Mesendoderm (in vitro differentiated cells): ENCODE measurements at regions not wholly inside any gene's neighbourhood (a gene's known extent, or its start where the extent isn't known, plus 50 kb on each side); places are given as distances from the start of the nearest gene placed in this dataset.

Source experiments
- DNase-seq: peaks from one replicate; pipeline ENCODE4 v3.0.0; 2013
- H2AK5ac ChIP-seq: 2 replicates; pipeline ENCODE4 v1.6.1; 2013; ENCODE audit warnings: low read length, inconsistent platforms
- H2BK120ac ChIP-seq: 2 replicates; pipeline ENCODE4 v1.6.1; 2013; ENCODE audit warnings: low read depth, mild to moderate bottlenecking, low read length, moderate library complexity, mixed read lengths
- H2BK15ac ChIP-seq: replicated peaks from 2 replicates; pipeline ENCODE4 v1.6.1; 2013; ENCODE audit warnings: low read depth, mild to moderate bottlenecking, moderate library complexity
- H2BK5ac ChIP-seq: 2 replicates; pipeline ENCODE4 v1.6.1; 2013; ENCODE audit warnings: low read length, inconsistent platforms
- H3K18ac ChIP-seq: 2 replicates; pipeline ENCODE4 v1.6.1; 2013; ENCODE audit warnings: mild to moderate bottlenecking, low read length, mixed read lengths
- H3K23ac ChIP-seq: one replicate; pipeline ENCODE4 v1.6.1; 2013; ENCODE audit warnings: low read length
- H3K27ac ChIP-seq: 2 replicates; pipeline ENCODE4 v1.5.1; 2013; ENCODE audit warnings: low read depth, mild to moderate bottlenecking, inconsistent platforms, low read length, moderate library complexity
- H3K27me3 ChIP-seq: 2 replicates; pipeline ENCODE4 v1.6.1; 2013; ENCODE audit warnings: low read length, control low read depth, mild to moderate bottlenecking, inconsistent platforms; ENCODE audit not compliant: insufficient read depth, poor library complexity
- H3K36me3 ChIP-seq: 2 replicates; pipeline ENCODE4 v1.6.1; 2013; ENCODE audit warnings: low read length, inconsistent platforms; ENCODE audit not compliant: control insufficient read depth, insufficient read depth
- H3K4ac ChIP-seq: one replicate; pipeline ENCODE4 v1.6.1; 2013; ENCODE audit warnings: low read depth, mild to moderate bottlenecking, low read length, moderate library complexity
- H3K4me1 ChIP-seq: 2 replicates; pipeline ENCODE4 v1.6.1; 2013; ENCODE audit warnings: low read depth, low read length, inconsistent platforms; ENCODE audit not compliant: control insufficient read depth
- H3K4me2 ChIP-seq: 2 replicates; pipeline ENCODE4 v1.6.1; 2013; ENCODE audit warnings: low read length
- H3K4me3 ChIP-seq: 2 replicates; pipeline ENCODE4 v1.5.1; 2013; ENCODE audit warnings: mild to moderate bottlenecking, low read length
- H3K56ac ChIP-seq: one replicate; pipeline ENCODE4 v1.6.1; 2013; ENCODE audit warnings: low read length
- H3K79me1 ChIP-seq: 2 replicates; pipeline ENCODE4 v1.6.1; 2013; ENCODE audit warnings: low read length, inconsistent platforms
- H3K79me2 ChIP-seq: 2 replicates; pipeline ENCODE4 v1.6.1; 2013; ENCODE audit warnings: mild to moderate bottlenecking, low read length; ENCODE audit not compliant: control insufficient read depth, insufficient read depth
- H3K9ac ChIP-seq: 2 replicates; pipeline ENCODE4 v1.6.1; 2013; ENCODE audit warnings: low read length, inconsistent platforms
- H4K5ac ChIP-seq: one replicate; pipeline ENCODE4 v1.6.1; 2013; ENCODE audit warnings: low read length
- H4K8ac ChIP-seq: one replicate; pipeline ENCODE4 v1.6.1; 2013; ENCODE audit warnings: low read depth, mild to moderate bottlenecking, control low read depth, low read length, moderate library complexity
- WGBS: extraction: QIAGEN DNeasy Blood & Tissue Kit; methylation state at CpG from one replicate; pipeline ENCODE4 v1.1.7; 2013; ENCODE audit warnings: low lambda C conversion rate, missing lambda C conversion rate; ENCODE audit not compliant: insufficient coverage; ENCODE audit errors: extremely low coverage; 5-methylcytosine and 5-hydroxymethylcytosine counted together

GRCh38 chr7:26531926-26532325 is 240.3 kb downstream of the SNX10 start:
- no peak for DNase-seq
- no peak overlapping the region for H2AK5ac ChIP-seq
- no peak overlapping the region for H4K8ac ChIP-seq
- no peak overlapping the region for H3K18ac ChIP-seq
- no peak overlapping the region for H2BK5ac ChIP-seq
- H3K56ac ChIP-seq = no peak overlapping the region
- no peaks in the 10 kb centered on the region for H3K79me2 ChIP-seq
- no peaks in the 10 kb centered on the region for H3K4me1 ChIP-seq
- H3K9ac ChIP-seq = no peak overlapping the region
- no peaks in the 10 kb centered on the region for H3K79me1 ChIP-seq
- no peak overlapping the region for H4K5ac ChIP-seq
- no peak overlapping the region for H3K4me2 ChIP-seq
- no CpG with 5 or more reads among the region's 1 CpG for WGBS
- H3K4ac ChIP-seq = no peak overlapping the region
- H3K4me3 ChIP-seq = no peak overlapping the region
- no peak overlapping the region for H2BK120ac ChIP-seq
- H3K27ac ChIP-seq = no peak overlapping the region
- H3K23ac ChIP-seq = no peak overlapping the region
- H3K36me3 ChIP-seq = no peaks in the 10 kb centered on the region
- H3K27me3 ChIP-seq = no peaks in the 10 kb centered on the region
- H2BK15ac ChIP-seq = no peak overlapping the region

DNA sequence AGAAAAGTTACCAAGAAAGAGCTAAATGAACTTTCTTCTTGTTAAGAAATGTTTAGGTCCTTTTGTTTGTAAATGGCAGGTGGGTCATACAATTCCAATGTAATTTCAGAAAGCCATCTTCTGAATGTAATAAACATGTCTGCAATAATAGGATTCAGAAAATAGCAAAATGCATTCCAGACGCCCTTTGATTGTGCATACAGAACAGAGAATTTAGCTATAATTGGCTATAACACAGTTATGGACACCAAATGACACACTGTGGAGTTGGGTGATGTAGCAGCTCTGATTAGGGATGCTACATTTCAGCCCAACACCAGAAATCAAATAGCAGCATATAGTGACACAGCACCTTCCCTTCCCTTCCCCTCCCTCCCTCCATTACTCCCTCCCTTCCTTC is 240.8 kb downstream of the SNX10 start:
- no peak overlapping the region for H4K8ac ChIP-seq
- no peaks in the 10 kb centered on the region for H3K36me3 ChIP-seq
- H4K5ac ChIP-seq = no peak overlapping the region
- H3K4me1 ChIP-seq = no peaks in the 10 kb centered on the region
- no peaks in the 10 kb centered on the region for H3K79me2 ChIP-seq
- H2BK15ac ChIP-seq = no peak overlapping the region
- H2BK120ac ChIP-seq = no peak overlapping the region
- H2BK5ac ChIP-seq = no peak overlapping the region
- no peaks in the 10 kb centered on the region for H3K27me3 ChIP-seq
- no peak overlapping the region for H3K56ac ChIP-seq
- H2AK5ac ChIP-seq = no peak overlapping the region
- H3K23ac ChIP-seq = no peak overlapping the region
- no peak overlapping the region for H3K27ac ChIP-seq
- H3K9ac ChIP-seq = no peak overlapping the region
- WGBS = no CpG with 5 or more reads among the region's 1 CpG
- no peak overlapping the region for H3K4me3 ChIP-seq
- H3K79me1 ChIP-seq = no peaks in the 10 kb centered on the region
- H3K18ac ChIP-seq = no peak overlapping the region
- H3K4me2 ChIP-seq = no peak overlapping the region
- no peak for DNase-seq
- H3K4ac ChIP-seq = no peak overlapping the region

DNA sequence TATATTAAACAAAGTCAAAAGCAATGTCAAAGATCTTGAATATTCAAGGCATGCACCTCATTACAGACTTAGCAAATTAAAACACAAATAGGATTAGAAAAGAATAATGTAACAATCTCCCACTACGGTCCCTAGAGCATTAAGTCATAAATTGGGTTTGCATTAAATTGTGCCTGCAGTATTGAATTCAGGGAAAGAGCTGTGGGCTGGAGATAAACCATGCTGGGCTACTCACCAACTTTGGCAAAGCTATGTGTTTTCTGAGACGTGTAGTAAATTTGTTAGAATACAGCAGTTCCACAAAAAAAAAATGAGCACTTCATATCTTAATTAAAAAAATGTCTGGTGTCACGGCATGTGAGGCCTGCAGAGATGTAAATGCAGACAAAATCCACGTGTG is 241.6 kb downstream of the SNX10 start:
- no peak overlapping the region for H2BK5ac ChIP-seq
- WGBS = no CpG with 5 or more reads among the region's 4 CpGs
- no peak overlapping the region for H3K27ac ChIP-seq
- H3K79me1 ChIP-seq = no peaks in the 10 kb centered on the region
- no peak overlapping the region for H2BK120ac ChIP-seq
- no peaks in the 10 kb centered on the region for H3K4me1 ChIP-seq
- no peaks in the 10 kb centered on the region for H3K79me2 ChIP-seq
- DNase-seq = no peak
- no peak overlapping the region for H3K56ac ChIP-seq
- no peak overlapping the region for H4K8ac ChIP-seq
- H3K27me3 ChIP-seq = no peaks in the 10 kb centered on the region
- H3K4me3 ChIP-seq = no peak overlapping the region
- no peak overlapping the region for H2AK5ac ChIP-seq
- H2BK15ac ChIP-seq = no peak overlapping the region
- no peak overlapping the region for H3K23ac ChIP-seq
- H3K36me3 ChIP-seq = no peaks in the 10 kb centered on the region
- no peak overlapping the region for H4K5ac ChIP-seq
- no peak overlapping the region for H3K4me2 ChIP-seq
- H3K18ac ChIP-seq = no peak overlapping the region
- no peak overlapping the region for H3K4ac ChIP-seq
- no peak overlapping the region for H3K9ac ChIP-seq

DNA sequence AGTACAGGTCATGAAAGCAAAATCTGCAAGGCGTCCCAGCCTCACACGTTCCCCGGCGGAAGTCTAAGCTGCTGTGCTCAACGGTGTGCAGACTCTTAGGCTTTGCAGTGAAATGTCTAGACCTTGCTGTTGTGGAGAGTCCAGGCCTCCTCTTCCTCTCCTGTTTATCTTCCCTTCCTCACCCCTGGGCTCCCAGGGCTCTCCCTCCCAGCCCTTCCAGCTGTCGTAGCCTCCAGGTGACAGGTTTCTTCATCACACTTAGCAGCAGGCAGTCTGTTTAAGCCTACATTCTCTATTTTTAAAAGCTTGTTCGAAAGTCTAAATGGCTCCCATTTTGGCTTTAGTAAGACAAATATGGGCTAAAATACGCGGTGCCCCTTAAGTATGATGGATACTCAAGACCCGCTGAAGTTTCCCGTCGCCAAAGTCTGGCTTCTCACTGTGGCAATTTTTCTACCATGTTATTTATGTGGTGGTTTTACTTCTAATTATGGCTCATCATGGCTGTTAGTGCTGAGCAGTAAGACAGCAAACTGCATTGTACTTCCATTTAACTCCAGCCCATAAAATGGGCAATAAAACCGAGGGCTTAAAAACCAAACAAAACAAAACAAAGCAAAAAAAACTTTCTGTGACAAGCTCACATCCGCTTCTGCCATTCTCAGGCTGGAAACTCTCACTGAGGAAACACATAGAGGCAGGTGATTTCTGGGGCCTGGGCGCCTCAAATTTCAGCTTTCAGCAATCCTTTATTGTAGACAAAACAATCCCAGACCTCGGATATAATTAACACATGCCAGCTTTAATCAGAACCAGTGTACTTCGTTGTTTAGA is 243.2 kb downstream of the SNX10 start:
- no peak overlapping the region for H2BK5ac ChIP-seq
- H3K79me2 ChIP-seq = no peaks in the 10 kb centered on the region
- no peak overlapping the region for H2BK120ac ChIP-seq
- no peaks in the 10 kb centered on the region for H3K4me1 ChIP-seq
- H2BK15ac ChIP-seq = no peak overlapping the region
- H3K4ac ChIP-seq = no peak overlapping the region
- H3K23ac ChIP-seq = no peak overlapping the region
- H4K8ac ChIP-seq = no peak overlapping the region
- no peak overlapping the region for H3K27ac ChIP-seq
- H3K4me2 ChIP-seq = no peak overlapping the region
- no peaks in the 10 kb centered on the region for H3K36me3 ChIP-seq
- H3K9ac ChIP-seq = no peak overlapping the region
- H3K4me3 ChIP-seq = no peak overlapping the region
- no CpG with 5 or more reads among the region's 17 CpGs for WGBS
- no peak for DNase-seq
- H3K79me1 ChIP-seq = no peaks in the 10 kb centered on the region
- no peaks in the 10 kb centered on the region for H3K27me3 ChIP-seq
- H2AK5ac ChIP-seq = no peak overlapping the region
- no peak overlapping the region for H4K5ac ChIP-seq
- H3K18ac ChIP-seq = no peak overlapping the region
- H3K56ac ChIP-seq = no peak overlapping the region

DNA sequence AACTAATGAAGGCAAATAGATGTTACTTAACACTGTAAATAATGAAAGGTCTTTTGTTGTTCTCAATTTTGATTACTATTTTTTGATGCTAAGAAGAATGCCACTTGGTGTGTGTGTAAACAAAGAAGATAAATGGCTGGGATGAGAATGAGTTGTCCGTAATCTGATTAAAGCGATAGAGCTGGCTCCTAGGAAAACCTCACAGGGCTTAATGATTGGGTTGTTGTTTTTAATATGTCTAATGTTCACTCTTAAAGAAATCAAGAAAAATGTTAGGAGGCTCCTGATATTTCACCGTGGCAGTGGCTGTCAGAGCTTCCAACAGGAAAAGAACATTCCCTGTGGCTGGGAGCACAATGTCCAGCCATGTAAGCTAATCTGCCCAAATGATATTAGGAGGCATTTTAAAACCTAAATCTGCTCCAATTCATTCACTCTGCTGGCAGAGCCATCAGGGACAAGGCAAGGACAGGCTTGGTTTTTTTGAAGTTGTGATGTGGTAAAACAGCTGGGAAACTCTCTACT is 243.9 kb downstream of the SNX10 start:
- WGBS = no CpG with 5 or more reads among the region's 3 CpGs

GRCh38 chr7:26538216-26538615 is 246.6 kb downstream of the SNX10 start:
- H3K18ac ChIP-seq = no peak overlapping the region
- no peak overlapping the region for H3K9ac ChIP-seq
- no peaks in the 10 kb centered on the region for H3K79me2 ChIP-seq
- no peaks in the 10 kb centered on the region for H3K36me3 ChIP-seq
- H3K27me3 ChIP-seq = no peaks in the 10 kb centered on the region
- no peak overlapping the region for H3K4me3 ChIP-seq
- H3K27ac ChIP-seq = no peak overlapping the region
- no peaks in the 10 kb centered on the region for H3K79me1 ChIP-seq
- no CpG with 5 or more reads among the region's 7 CpGs for WGBS
- H3K4me1 ChIP-seq = no peaks in the 10 kb centered on the region
- no peak overlapping the region for H2BK5ac ChIP-seq
- no peak overlapping the region for H3K23ac ChIP-seq
- H3K56ac ChIP-seq = no peak overlapping the region
- H2BK120ac ChIP-seq = no peak overlapping the region
- no peak overlapping the region for H3K4ac ChIP-seq
- H2BK15ac ChIP-seq = no peak overlapping the region
- H3K4me2 ChIP-seq = no peak overlapping the region
- DNase-seq = no peak
- no peak overlapping the region for H2AK5ac ChIP-seq
- H4K8ac ChIP-seq = no peak overlapping the region
- no peak overlapping the region for H4K5ac ChIP-seq

More for the DNA sequence above, 243.9 kb downstream of the SNX10 start:
- Histone ChIP-seq H2BK5ac (no peak overlapping the region), H3K79me2 (no peaks in the 10 kb centered on the region), H3K23ac (no peak overlapping the region), H3K18ac (no peak overlapping the region), H2BK120ac (no peak overlapping the region), H3K4me2 (no peak overlapping the region), H3K79me1 (no peaks in the 10 kb centered on the region), H3K9ac (no peak overlapping the region), H3K27ac (no peak overlapping the region), H3K4me3 (no peak overlapping the region), H3K36me3 (no peaks in the 10 kb centered on the region), H2BK15ac (no peak overlapping the region), H4K8ac (no peak overlapping the region), H4K5ac (no peak overlapping the region), H3K56ac (no peak overlapping the region), H3K27me3 (no peaks in the 10 kb centered on the region), H2AK5ac (no peak overlapping the region), H3K4me1 (no peaks in the 10 kb centered on the region), H3K4ac (no peak overlapping the region)
- no peak for DNase-seq
